OCI-LY7 (cell line): ENCODE measurements at regions not wholly inside any gene's neighbourhood (a gene's known extent, or its start where the extent isn't known, plus 50 kb on each side); places are given as distances from the start of the nearest gene placed in this dataset.

Source experiments
- BruUV-seq: library from RNA; stranded (reverse); fragments of 400-500 nt; replicated peaks from 2 replicates; lab custom pipeline; 2021; lab: Mats Ljungman, UMichigan
- CTCF ChIA-PET: fragments of 300-600 bp; sonication (Branson Sonifier 250); formaldehyde crosslinking; loops from one replicate; lab custom pipeline; 2022; ENCODE audit warnings: antibody characterized with exemption; ENCODE audit not compliant: unreplicated experiment; lab: Charles Lee
- POLR2A ChIA-PET: fragments of 300-600 bp; sonication (Branson Sonifier 250); formaldehyde crosslinking; loops from one replicate; lab custom pipeline; 2022; ENCODE audit warnings: antibody characterized with exemption; lab: Charles Lee
- DNase-seq: peaks from one replicate; pipeline ENCODE4 v3.0.0-alpha.2; 2015; ENCODE audit warnings: low spot score
- H2AFZ ChIP-seq: fragments of 200-600 bp; sonication (generic), shearing (Covaris generic); 2 replicates; pipeline ENCODE4 v1.6.1; 2014; ENCODE audit warnings: mild to moderate bottlenecking, antibody characterized with exemption, low read length, moderate library complexity
- H3K27ac ChIP-seq: fragments of 200-600 bp; sonication (generic); 2 replicates; pipeline ENCODE4 v1.5.1; 2014; ENCODE audit warnings: mixed run types, low read depth, mild to moderate bottlenecking, moderate library complexity, low read length, inconsistent platforms; ENCODE audit not compliant: poor library complexity, severe bottlenecking
- H3K36me3 ChIP-seq: fragments of 200-600 bp; sonication (generic); 2 replicates; pipeline ENCODE4 v1.6.1; 2014; ENCODE audit warnings: mild to moderate bottlenecking, antibody characterized with exemption, low read length, moderate library complexity, mixed read lengths; ENCODE audit not compliant: insufficient read depth
- H3K4me1 ChIP-seq: fragments of 200-600 bp; sonication (generic); 2 replicates; pipeline ENCODE4 v1.5.1; 2014; ENCODE audit warnings: mild to moderate bottlenecking, low read length; ENCODE audit not compliant: insufficient read depth, poor library complexity, severe bottlenecking
- H3K4me2 ChIP-seq: fragments of 200-600 bp; sonication (generic); 2 replicates; pipeline ENCODE4 v1.6.1; 2014; ENCODE audit warnings: mild to moderate bottlenecking, low read length
- H3K4me3 ChIP-seq: fragments of 200-600 bp; sonication (generic); 2 replicates; pipeline ENCODE4 v1.5.1; 2014; ENCODE audit warnings: mild to moderate bottlenecking, low read depth, low read length; ENCODE audit not compliant: poor library complexity, severe bottlenecking
- H3K79me2 ChIP-seq: fragments of 200-600 bp; sonication (generic); 2 replicates; pipeline ENCODE4 v1.6.1; 2016; ENCODE audit warnings: low read depth, mild to moderate bottlenecking, low read length, moderate library complexity, mixed read lengths; ENCODE audit not compliant: insufficient read depth
- H3K9me2 ChIP-seq: fragments of 200-600 bp; sonication (generic); 2 replicates; pipeline ENCODE4 v1.6.1; 2016; ENCODE audit warnings: mild to moderate bottlenecking, low read length, mixed read lengths; ENCODE audit not compliant: insufficient read depth
- H3K9me3 ChIP-seq: fragments of 200-600 bp; sonication (generic); 2 replicates; pipeline ENCODE4 v1.6.1; 2014; ENCODE audit warnings: mild to moderate bottlenecking, mixed run types, low read length, mixed read lengths
- H4K20me1 ChIP-seq: fragments of 200-600 bp; sonication (generic); 2 replicates; pipeline ENCODE4 v1.6.1; 2014; ENCODE audit warnings: mild to moderate bottlenecking, antibody characterized with exemption, low read length, moderate library complexity, mixed read lengths; ENCODE audit not compliant: insufficient read depth
- CTCF ChIP-seq: fragments of 200-600 bp; sonication (generic); conservative IDR thresholded peaks from 2 replicates; pipeline ENCODE4 v1.5.1; 2014; ENCODE audit warnings: mild to moderate bottlenecking, antibody characterized with exemption, low read length, moderate library complexity, mixed read lengths
- EZH2phosphoT487 ChIP-seq: fragments of 200-600 bp; sonication (generic); IDR thresholded peaks from 2 replicates; pipeline ENCODE4 v1.6.1; 2018; ENCODE audit warnings: low read depth, borderline replicate concordance, mild to moderate bottlenecking, mixed run types, antibody characterized with exemption, low read length, moderate library complexity, mixed read lengths
- intact Hi-C: fragments of 100-400 bp; cut with micrococcal nuclease; formaldehyde crosslinking; loops from one replicate; pipeline ENCODE4 v1.10.0; 2022; ENCODE audit not compliant: unreplicated experiment
- small RNA-seq: library from RNA; depleted of rRNA; stranded (forward); fragments of <200 nt; gene quantifications from one replicate; pipeline ENCODE3, GENCODE V24; 2014

- BruUV-seq = no TSS peak
- Histone ChIP-seq H3K9me2 (no peaks in the 10 kb centered on the region), H2AFZ (no peak overlapping the region), H4K20me1 (no peaks in the 10 kb centered on the region), H3K4me3 (no peak overlapping the region), H3K79me2 (no peaks in the 10 kb centered on the region), H3K4me1 (no peaks in the 10 kb centered on the region), H3K9me3 (no peaks in the 10 kb centered on the region), H3K36me3 (no peaks in the 10 kb centered on the region), H3K4me2 (no peak overlapping the region; the same call in 1 of the 2 replicates), H3K27ac (no peak overlapping the region)
- intact Hi-C loops = no loop called here
- ChIA-PET CTCF (no interaction called here), POLR2A (interaction anchor here (0.6 kb wide), 1 partner anchor 612 kb away, joined by 4 read pairs; no protein-coding TSS in a partner anchor)
- no peak for TF ChIP-seq CTCF
- TF ChIP-seq EZH2phosphoT487 = no peak
- DNase-seq = no peak
Observed at GRCh38 chr6:51562198-51562597, 525.2 kb downstream of the PKHD1 start.

Small RNA genes in the stretch of these regions (small RNA-seq; reads per million reads assigned to genes)
- gene RF00572 = 0.16 reads per million
